HL-60 (cell line): ENCODE measurements at regions not wholly inside any gene's neighbourhood (a gene's known extent, or its start where the extent isn't known, plus 50 kb on each side); places are given as distances from the start of the nearest gene placed in this dataset.

Experiments
- DNase-seq, 2 experiments: peaks; one replicate each; pipeline ENCODE4 v3.0.0-alpha.2; 2010 to 2020; ENCODE audit warnings: low read depth in 1 of 2, low spot score in 1 of 2
- H3K27ac ChIP-seq: fragments of 250-450 bp; sonication (Bioruptor Pico); replicated peaks from 2 replicates; pipeline ENCODE4 v1.5.1; 2020; ENCODE audit warnings: mild to moderate bottlenecking, moderate library complexity
- H3K27me3 ChIP-seq: fragments of 250-450 bp; sonication (Bioruptor Pico); 2 replicates; pipeline ENCODE4 v1.5.1; 2021; ENCODE audit warnings: mild to moderate bottlenecking, moderate library complexity; ENCODE audit not compliant: insufficient read depth, poor library complexity, severe bottlenecking
- H3K4me3 ChIP-seq: replicated peaks from 2 replicates; pipeline ENCODE4 v1.5.1; 2011; ENCODE audit warnings: mild to moderate bottlenecking, control low read depth, low read length; ENCODE audit not compliant: insufficient read depth
- GABPA ChIP-seq: IDR thresholded peaks from 2 replicates; pipeline ENCODE4 v1.6.1; 2012; ENCODE audit warnings: low read depth
- POLR2AphosphoS5 ChIP-seq: IDR thresholded peaks from 2 replicates; pipeline ENCODE4 v1.6.1; 2012; ENCODE audit warnings: low read depth
- SPI1 ChIP-seq: IDR thresholded peaks from 2 replicates; pipeline ENCODE4 v1.6.1; 2012; ENCODE audit warnings: low read depth, mild to moderate bottlenecking, borderline replicate concordance
- TF ChIP-seq, protein P1 (sequence below): IDR thresholded peaks from 2 replicates; pipeline ENCODE4 v1.6.1; 2012; ENCODE audit warnings: low read depth; ENCODE audit not compliant: insufficient replicate concordance
- TF ChIP-seq, protein P2 (sequence below): IDR thresholded peaks from one replicate; pipeline ENCODE4 v1.5.1; 2011; ENCODE audit warnings: low read length, control low read depth, inconsistent platforms; ENCODE audit not compliant: insufficient read depth

GRCh38 chr13:22655106-22655852 is 525.5 kb upstream of the SGCG start:
- Histone ChIP-seq H3K4me3 (no peak overlapping the region), H3K27ac (no peak overlapping the region), H3K27me3 (no peaks in the 10 kb centered on the region)
- no peak for DNase-seq
- no peak for TF ChIP-seq GABPA
- TF ChIP-seq, protein P1, sequence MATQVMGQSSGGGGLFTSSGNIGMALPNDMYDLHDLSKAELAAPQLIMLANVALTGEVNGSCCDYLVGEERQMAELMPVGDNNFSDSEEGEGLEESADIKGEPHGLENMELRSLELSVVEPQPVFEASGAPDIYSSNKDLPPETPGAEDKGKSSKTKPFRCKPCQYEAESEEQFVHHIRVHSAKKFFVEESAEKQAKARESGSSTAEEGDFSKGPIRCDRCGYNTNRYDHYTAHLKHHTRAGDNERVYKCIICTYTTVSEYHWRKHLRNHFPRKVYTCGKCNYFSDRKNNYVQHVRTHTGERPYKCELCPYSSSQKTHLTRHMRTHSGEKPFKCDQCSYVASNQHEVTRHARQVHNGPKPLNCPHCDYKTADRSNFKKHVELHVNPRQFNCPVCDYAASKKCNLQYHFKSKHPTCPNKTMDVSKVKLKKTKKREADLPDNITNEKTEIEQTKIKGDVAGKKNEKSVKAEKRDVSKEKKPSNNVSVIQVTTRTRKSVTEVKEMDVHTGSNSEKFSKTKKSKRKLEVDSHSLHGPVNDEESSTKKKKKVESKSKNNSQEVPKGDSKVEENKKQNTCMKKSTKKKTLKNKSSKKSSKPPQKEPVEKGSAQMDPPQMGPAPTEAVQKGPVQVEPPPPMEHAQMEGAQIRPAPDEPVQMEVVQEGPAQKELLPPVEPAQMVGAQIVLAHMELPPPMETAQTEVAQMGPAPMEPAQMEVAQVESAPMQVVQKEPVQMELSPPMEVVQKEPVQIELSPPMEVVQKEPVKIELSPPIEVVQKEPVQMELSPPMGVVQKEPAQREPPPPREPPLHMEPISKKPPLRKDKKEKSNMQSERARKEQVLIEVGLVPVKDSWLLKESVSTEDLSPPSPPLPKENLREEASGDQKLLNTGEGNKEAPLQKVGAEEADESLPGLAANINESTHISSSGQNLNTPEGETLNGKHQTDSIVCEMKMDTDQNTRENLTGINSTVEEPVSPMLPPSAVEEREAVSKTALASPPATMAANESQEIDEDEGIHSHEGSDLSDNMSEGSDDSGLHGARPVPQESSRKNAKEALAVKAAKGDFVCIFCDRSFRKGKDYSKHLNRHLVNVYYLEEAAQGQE = no peak
- no peak for TF ChIP-seq SPI1
- TF ChIP-seq, protein P2, sequence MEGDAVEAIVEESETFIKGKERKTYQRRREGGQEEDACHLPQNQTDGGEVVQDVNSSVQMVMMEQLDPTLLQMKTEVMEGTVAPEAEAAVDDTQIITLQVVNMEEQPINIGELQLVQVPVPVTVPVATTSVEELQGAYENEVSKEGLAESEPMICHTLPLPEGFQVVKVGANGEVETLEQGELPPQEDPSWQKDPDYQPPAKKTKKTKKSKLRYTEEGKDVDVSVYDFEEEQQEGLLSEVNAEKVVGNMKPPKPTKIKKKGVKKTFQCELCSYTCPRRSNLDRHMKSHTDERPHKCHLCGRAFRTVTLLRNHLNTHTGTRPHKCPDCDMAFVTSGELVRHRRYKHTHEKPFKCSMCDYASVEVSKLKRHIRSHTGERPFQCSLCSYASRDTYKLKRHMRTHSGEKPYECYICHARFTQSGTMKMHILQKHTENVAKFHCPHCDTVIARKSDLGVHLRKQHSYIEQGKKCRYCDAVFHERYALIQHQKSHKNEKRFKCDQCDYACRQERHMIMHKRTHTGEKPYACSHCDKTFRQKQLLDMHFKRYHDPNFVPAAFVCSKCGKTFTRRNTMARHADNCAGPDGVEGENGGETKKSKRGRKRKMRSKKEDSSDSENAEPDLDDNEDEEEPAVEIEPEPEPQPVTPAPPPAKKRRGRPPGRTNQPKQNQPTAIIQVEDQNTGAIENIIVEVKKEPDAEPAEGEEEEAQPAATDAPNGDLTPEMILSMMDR = no peak
- no peak for TF ChIP-seq POLR2AphosphoS5

DNA sequence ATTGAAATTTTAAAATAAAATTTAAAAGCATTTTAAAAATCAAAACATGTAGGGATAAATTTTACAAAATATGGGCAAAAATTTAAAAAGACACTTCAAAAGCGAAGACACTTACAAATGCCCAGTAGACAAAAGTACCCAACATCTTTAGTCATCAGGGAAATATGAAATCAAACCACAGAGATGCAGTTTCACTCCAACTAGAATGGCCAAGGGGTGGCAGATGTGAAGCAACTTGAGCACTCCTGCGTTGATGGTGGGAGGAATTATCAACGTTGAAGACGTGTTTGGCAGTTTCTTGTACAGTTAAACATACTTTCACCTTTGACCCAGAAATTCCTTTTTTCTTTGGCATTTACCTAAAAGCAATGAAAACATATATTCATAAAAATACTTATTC is 518.0 kb upstream of the SGCG start:
- TF ChIP-seq, protein P2 = no peak
- TF ChIP-seq POLR2AphosphoS5 = no peak
- no peak for TF ChIP-seq GABPA
- TF ChIP-seq, protein P1 = no peak
- TF ChIP-seq SPI1 = no peak
- H3K27me3 ChIP-seq = no peaks in the 10 kb centered on the region
- no peak overlapping the region for H3K4me3 ChIP-seq
- no peak overlapping the region for H3K27ac ChIP-seq
- DNase-seq = no peak

DNA sequence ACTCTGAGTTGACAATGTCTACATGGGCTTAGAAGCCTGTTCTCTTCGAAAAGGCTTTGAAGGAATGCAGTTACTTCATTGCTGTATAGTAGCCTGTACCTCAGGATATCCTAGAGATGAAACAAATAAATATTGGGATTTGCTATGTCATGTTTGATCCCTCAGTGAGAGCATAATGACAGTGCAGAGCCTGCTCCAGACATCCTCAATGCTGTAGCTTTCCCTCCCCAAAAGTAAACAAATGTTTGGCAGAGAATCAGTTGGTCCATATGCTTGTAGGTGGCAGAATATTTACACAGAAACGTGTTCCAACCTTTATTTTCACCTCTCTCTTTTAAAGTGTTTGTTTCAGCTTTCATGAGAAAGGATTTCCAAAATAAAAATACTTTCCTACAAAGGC is 515.3 kb upstream of the SGCG start:
- TF ChIP-seq, protein P1 = no peak
- no peak for TF ChIP-seq SPI1
- TF ChIP-seq, protein P2 = no peak
- no peak for TF ChIP-seq POLR2AphosphoS5
- no peak for TF ChIP-seq GABPA
- no peak for DNase-seq
- H3K4me3 ChIP-seq = no peak overlapping the region
- H3K27ac ChIP-seq = no peak overlapping the region
- no peaks in the 10 kb centered on the region for H3K27me3 ChIP-seq
